WTC11 (cell line): ENCODE measurements at regions not wholly inside any gene's neighbourhood (a gene's known extent, or its start where the extent isn't known, plus 50 kb on each side); places are given as distances from the start of the nearest gene placed in this dataset.

Experiments
- ATAC-seq: fragments of 200-7000 bp; cut with Tn5 transposase; 2 replicates; pipeline ENCODE4 v1.10.0; 2021; ENCODE audit warnings: mild to moderate bottlenecking, moderate library complexity
- CTCF ChIA-PET: fragments of 300-600 bp; sonication (Branson Sonifier 250); formaldehyde crosslinking; loops from one replicate; lab custom pipeline; 2021; ENCODE audit warnings: antibody characterized with exemption; lab: Charles Lee
- POLR2A ChIA-PET: fragments of 350-600 bp; sonication (Branson Sonifier 250); formaldehyde crosslinking; loops from one replicate; lab custom pipeline; 2021; ENCODE audit warnings: antibody characterized with exemption; lab: Charles Lee
- DNase-seq: peaks from one replicate; pipeline ENCODE4 v3.0.0; 2021; ENCODE audit warnings: low spot score
- H3K27ac Mint-ChIP-seq: 2 replicates; pipeline ENCODE4 v1.8.0; 2021; ENCODE audit warnings: mixed read lengths
- H3K27me3 Mint-ChIP-seq: 2 replicates; pipeline ENCODE4 v1.8.0; 2021; ENCODE audit warnings: low read depth, mild to moderate bottlenecking, moderate library complexity, mixed read lengths
- H3K36me3 Mint-ChIP-seq: 2 replicates; pipeline ENCODE4 v1.8.0; 2021; ENCODE audit warnings: mixed read lengths
- H3K4me1 Mint-ChIP-seq: 2 replicates; pipeline ENCODE4 v1.8.0; 2022; ENCODE audit warnings: mixed read lengths
- H3K4me3 Mint-ChIP-seq: 2 replicates; pipeline ENCODE4 v1.8.0; 2021; ENCODE audit warnings: mild to moderate bottlenecking, moderate library complexity, mixed read lengths
- H3K9me3 Mint-ChIP-seq: 2 replicates; pipeline ENCODE4 v1.8.0; 2021; ENCODE audit warnings: mixed read lengths
- ATF2 ChIP-seq: sonication (generic); formaldehyde crosslinking; IDR thresholded peaks from 2 replicates; pipeline ENCODE4 v1.8.1; 2022; ENCODE audit warnings: low read depth, missing genetic modification reagents, borderline replicate concordance
- GRHL2 ChIP-seq: fragments of 250-450 bp; sonication (Bioruptor Pico); IDR thresholded peaks from 2 replicates; pipeline ENCODE4 v1.8.0; 2022; ENCODE audit warnings: mild to moderate bottlenecking, moderate library complexity; ENCODE audit not compliant: insufficient replicate concordance, severe bottlenecking
- HMGXB4 ChIP-seq: sonication (generic); formaldehyde crosslinking; IDR thresholded peaks from 2 replicates; pipeline ENCODE4 v1.8.1; 2023; ENCODE audit warnings: mild to moderate bottlenecking, moderate library complexity, missing genetic modification reagents
- MXD4 ChIP-seq: fragments of 250-450 bp; sonication (Bioruptor Pico); IDR thresholded peaks from 2 replicates; pipeline ENCODE4 v1.8.0; 2021; ENCODE audit warnings: mild to moderate bottlenecking, moderate library complexity, borderline replicate concordance
- NFATC4 ChIP-seq: fragments of 250-450 bp; sonication (Bioruptor Pico); IDR thresholded peaks from 2 replicates; pipeline ENCODE4 v1.9.0; 2021; ENCODE audit warnings: mild to moderate bottlenecking
- NR3C1 ChIP-seq: sonication (generic); formaldehyde crosslinking; conservative IDR thresholded peaks from 2 replicates; pipeline ENCODE4 v1.8.1; 2023; ENCODE audit warnings: low read depth, mild to moderate bottlenecking, missing genetic modification reagents
- RELA ChIP-seq: sonication (generic); formaldehyde crosslinking; IDR thresholded peaks from 2 replicates; pipeline ENCODE4 v1.8.1; 2022; ENCODE audit warnings: missing genetic modification reagents, mild to moderate bottlenecking, borderline replicate concordance
- ZNF219 ChIP-seq: sonication (generic); formaldehyde crosslinking; IDR thresholded peaks from 2 replicates; pipeline ENCODE4 v1.8.0; 2023; ENCODE audit warnings: missing genetic modification reagents, mild to moderate bottlenecking, borderline replicate concordance
- ZNF317 ChIP-seq: sonication (generic); formaldehyde crosslinking; IDR thresholded peaks from 2 replicates; pipeline ENCODE4 v1.8.1; 2023; ENCODE audit warnings: low read depth, mild to moderate bottlenecking, moderate library complexity, missing genetic modification reagents, borderline replicate concordance

GRCh38 chr18:62665188-62665587 is 50.2 kb upstream of the PHLPP1 start:
- peaks cover 4% of the 10 kb centered on the region; the same call in 1 of the 2 replicates for H3K4me1 Mint-ChIP-seq
- no peak for TF ChIP-seq RELA (CRISPR knock-in tag)
- TF ChIP-seq ZNF317 (CRISPR knock-in tag): no peak
- no peak for TF ChIP-seq GRHL2 (CRISPR knock-in tag)
- no peak for TF ChIP-seq MXD4
- no peak for TF ChIP-seq ATF2 (CRISPR knock-in tag)
- TF ChIP-seq ZNF219 (CRISPR knock-in tag): no peak
- no peak for TF ChIP-seq HMGXB4 (CRISPR knock-in tag)
- no peak for TF ChIP-seq NR3C1 (CRISPR knock-in tag)
- TF ChIP-seq NFATC4: no peak
- no peak for ATAC-seq
- no peaks in the 10 kb centered on the region for H3K36me3 Mint-ChIP-seq
- POLR2A ChIA-PET: no interaction called here
- no peak for DNase-seq
- no peak overlapping the region for H3K27ac Mint-ChIP-seq
- no peaks in the 10 kb centered on the region for H3K27me3 Mint-ChIP-seq
- no peaks in the 10 kb centered on the region for H3K9me3 Mint-ChIP-seq
- H3K4me3 Mint-ChIP-seq: no peak overlapping the region
- CTCF ChIA-PET: no interaction called here
